NCI-H1436 (cell line): ENCODE measurements at regions not wholly inside any gene's neighbourhood (a gene's known extent, or its start where the extent isn't known, plus 50 kb on each side); places are given as distances from the start of the nearest gene placed in this dataset.

Source experiments
- DNase-seq: peaks from one replicate; lab custom pipeline; 2025; lab: John Stamatoyannopoulos, UW

- no peak for DNase-seq
Observed at GRCh38 chr18:24561369-24561965, 101.0 kb downstream of the HRH4 start.

- DNase-seq: no peak
Observed at GRCh38 chr18:24567199-24567598, 106.8 kb downstream of the HRH4 start.

GRCh38 chr18:24570716-24571115 lies 110.3 kb downstream of the HRH4 start:
- no peak for DNase-seq

- no peak for DNase-seq
Observed at GRCh38 chr18:24582771-24583170, 122.3 kb downstream of the HRH4 start.

GRCh38 chr18:24584205-24584604 lies 123.8 kb downstream of the HRH4 start:
- no peak for DNase-seq

- DNase-seq: no peak
Observed at GRCh38 chr18:24584813-24585212, 124.4 kb downstream of the HRH4 start.

- no peak for DNase-seq
Observed at GRCh38 chr18:24585996-24586566, 125.6 kb downstream of the HRH4 start.

GRCh38 chr18:24586662-24587360 lies 126.4 kb downstream of the HRH4 start:
- no peak for DNase-seq

GRCh38 chr18:24588440-24588839 lies 128.0 kb downstream of the HRH4 start:
- DNase-seq: no peak

- no peak for DNase-seq
Observed at GRCh38 chr18:24590946-24591345, 130.5 kb downstream of the HRH4 start.

GRCh38 chr18:24593401-24593800 lies 133.0 kb downstream of the HRH4 start:
- no peak for DNase-seq

- no peak for DNase-seq
Observed at GRCh38 chr18:24593886-24594285, 133.4 kb downstream of the HRH4 start.

- no peak for DNase-seq
Observed at GRCh38 chr18:24595561-24596031, 135.2 kb downstream of the HRH4 start.

GRCh38 chr18:24600076-24600654 lies 139.7 kb downstream of the HRH4 start:
- peak; percentile 55 for DNase-seq

- DNase-seq: no peak
Observed at GRCh38 chr18:24601585-24601984, 141.1 kb downstream of the HRH4 start.

- no peak for DNase-seq
Observed at GRCh38 chr18:24602201-24602600, 141.8 kb downstream of the HRH4 start.

GRCh38 chr18:24603151-24603550 lies 142.7 kb downstream of the HRH4 start:
- no peak for DNase-seq

GRCh38 chr18:24605444-24605843 lies 145.0 kb downstream of the HRH4 start:
- no peak for DNase-seq

GRCh38 chr18:24609254-24609653 lies 148.8 kb downstream of the HRH4 start:
- DNase-seq: no peak

- DNase-seq: no peak
Observed at GRCh38 chr18:24611075-24611474, 150.6 kb downstream of the HRH4 start.

GRCh38 chr18:24613896-24614640 lies 153.6 kb downstream of the HRH4 start:
- no peak for DNase-seq

- no peak for DNase-seq
Observed at GRCh38 chr18:24616653-24617052, 156.2 kb downstream of the HRH4 start.
